KMS-11 (cell line): ENCODE measurements at regions not wholly inside any gene's neighbourhood (a gene's known extent, or its start where the extent isn't known, plus 50 kb on each side); places are given as distances from the start of the nearest gene placed in this dataset.

Source experiments
- H2AFZ ChIP-seq: fragments of 200-600 bp; sonication (generic); 2 replicates; pipeline ENCODE4 v1.6.1; 2016; ENCODE audit warnings: antibody characterized with exemption, mixed run types, low read depth
- H3K27ac ChIP-seq: fragments of 200-600 bp; sonication (generic); 2 replicates; pipeline ENCODE4 v1.6.1; 2016; ENCODE audit warnings: mild to moderate bottlenecking, mixed run types
- H3K27me3 ChIP-seq: fragments of 200-600 bp; sonication (generic); 2 replicates; pipeline ENCODE4 v1.6.1; 2017; ENCODE audit warnings: mild to moderate bottlenecking, low read depth, mixed run types, moderate library complexity; ENCODE audit not compliant: insufficient read depth
- H3K36me3 ChIP-seq: fragments of 200-600 bp; sonication (generic); 2 replicates; pipeline ENCODE4 v1.6.1; 2017; ENCODE audit warnings: mild to moderate bottlenecking, mixed run types; ENCODE audit not compliant: insufficient read depth
- H3K4me1 ChIP-seq: fragments of 200-600 bp; sonication (generic); 2 replicates; pipeline ENCODE4 v1.6.1; 2016; ENCODE audit warnings: mild to moderate bottlenecking, low read depth, mixed run types; ENCODE audit not compliant: poor library complexity, severe bottlenecking
- H3K4me2 ChIP-seq: fragments of 200-600 bp; sonication (generic); 2 replicates; pipeline ENCODE4 v1.7.0; 2016; ENCODE audit warnings: mild to moderate bottlenecking, mixed run types
- H3K4me3 ChIP-seq: fragments of 200-600 bp; sonication (generic); IDR thresholded peaks from 2 replicates; pipeline ENCODE4 v1.6.1; 2017; ENCODE audit warnings: low read depth, low read length, mixed read lengths; ENCODE audit not compliant: insufficient read depth
- H3K79me2 ChIP-seq: fragments of 200-600 bp; sonication (generic); 2 replicates; pipeline ENCODE4 v1.6.1; 2016; ENCODE audit warnings: low read depth, mixed run types; ENCODE audit not compliant: insufficient read depth
- H3K9ac ChIP-seq: fragments of 200-600 bp; sonication (generic); 2 replicates; pipeline ENCODE4 v1.6.1; 2016; ENCODE audit warnings: mild to moderate bottlenecking, mixed run types
- H4K20me1 ChIP-seq: fragments of 200-600 bp; sonication (generic); 2 replicates; pipeline ENCODE4 v1.6.1; 2016; ENCODE audit warnings: mild to moderate bottlenecking, mixed run types; ENCODE audit not compliant: insufficient read depth
- CTCF ChIP-seq: fragments of 200-600 bp; sonication (generic); conservative IDR thresholded peaks from 2 replicates; pipeline ENCODE4 v1.6.1; 2017; ENCODE audit warnings: low read depth, mild to moderate bottlenecking, antibody characterized with exemption, low read length, moderate library complexity, mixed read lengths

GRCh38 chr2:219987830-219988229 lies 360.4 kb downstream of the SLC4A3 start:
- H3K27me3 ChIP-seq: no peaks in the 10 kb centered on the region
- H4K20me1 ChIP-seq: no peaks in the 10 kb centered on the region
- TF ChIP-seq CTCF: no peak
- no peak overlapping the region for H3K4me3 ChIP-seq
- no peaks in the 10 kb centered on the region for H3K79me2 ChIP-seq
- no peak overlapping the region for H3K9ac ChIP-seq
- H3K4me1 ChIP-seq: no peaks in the 10 kb centered on the region
- H2AFZ ChIP-seq: no peak overlapping the region
- no peaks in the 10 kb centered on the region for H3K36me3 ChIP-seq
- H3K4me2 ChIP-seq: no peak overlapping the region
- H3K27ac ChIP-seq: no peak overlapping the region

- H3K27me3 ChIP-seq: no peaks in the 10 kb centered on the region
- no peaks in the 10 kb centered on the region for H3K79me2 ChIP-seq
- H3K36me3 ChIP-seq: no peaks in the 10 kb centered on the region
- H4K20me1 ChIP-seq: no peaks in the 10 kb centered on the region
- H3K9ac ChIP-seq: no peak overlapping the region
- no peak overlapping the region for H3K4me2 ChIP-seq
- H3K4me1 ChIP-seq: no peaks in the 10 kb centered on the region
- H3K4me3 ChIP-seq: no peak overlapping the region
- no peak overlapping the region for H3K27ac ChIP-seq
- H2AFZ ChIP-seq: no peak overlapping the region
- TF ChIP-seq CTCF: no peak
Measured at GRCh38 chr2:219989744-219990143, 362.3 kb downstream of the SLC4A3 start.

GRCh38 chr2:219991116-219991515 lies 363.7 kb downstream of the SLC4A3 start:
- H4K20me1 ChIP-seq: no peaks in the 10 kb centered on the region
- no peaks in the 10 kb centered on the region for H3K79me2 ChIP-seq
- no peak overlapping the region for H2AFZ ChIP-seq
- no peaks in the 10 kb centered on the region for H3K27me3 ChIP-seq
- no peak for TF ChIP-seq CTCF
- no peak overlapping the region for H3K4me2 ChIP-seq
- no peaks in the 10 kb centered on the region for H3K36me3 ChIP-seq
- H3K27ac ChIP-seq: no peak overlapping the region
- H3K9ac ChIP-seq: no peak overlapping the region
- no peak overlapping the region for H3K4me3 ChIP-seq
- H3K4me1 ChIP-seq: no peaks in the 10 kb centered on the region

GRCh38 chr2:219995399-219995798 lies 368.0 kb downstream of the SLC4A3 start:
- Histone ChIP-seq H3K4me3 (no peak overlapping the region), H3K27ac (no peak overlapping the region), H3K27me3 (no peaks in the 10 kb centered on the region), H4K20me1 (no peaks in the 10 kb centered on the region), H3K4me1 (no peaks in the 10 kb centered on the region), H3K9ac (no peak overlapping the region), H3K4me2 (no peak overlapping the region), H3K79me2 (no peaks in the 10 kb centered on the region), H2AFZ (no peak overlapping the region), H3K36me3 (no peaks in the 10 kb centered on the region)
- TF ChIP-seq CTCF: no peak
